Dedifferentiated amniotic fluid mesenchymal stem cell (primary cell): ENCODE measurements at regions not wholly inside any gene's neighbourhood (a gene's known extent, or its start where the extent isn't known, plus 50 kb on each side); places are given as distances from the start of the nearest gene placed in this dataset.

Source experiments
- DNase-seq: peaks from one replicate; pipeline ENCODE4 v3.0.0-alpha.2; 2016; ENCODE audit errors: extremely low spot score

DNA sequence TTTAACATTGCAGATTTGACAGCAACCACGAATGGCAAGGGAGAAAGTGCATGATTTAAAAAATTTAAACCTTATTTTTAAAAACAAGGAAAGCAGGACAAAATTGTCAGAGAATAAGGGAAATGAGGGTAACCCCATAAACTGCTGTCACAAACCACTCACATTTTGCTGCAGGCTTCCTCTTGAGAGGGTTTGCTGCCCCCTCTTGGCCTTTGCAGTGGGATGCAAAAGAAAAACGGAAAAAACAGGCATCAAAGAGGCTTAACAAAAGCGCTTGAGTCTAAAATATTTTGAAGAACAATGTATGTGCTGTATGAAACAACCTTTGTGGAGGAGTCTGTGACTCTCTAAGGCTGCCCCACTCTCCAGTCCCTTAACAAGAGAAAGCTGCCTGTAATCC lies 91.6 kb downstream of the TMX3 start:
- peak; percentile 80 for DNase-seq

DNA sequence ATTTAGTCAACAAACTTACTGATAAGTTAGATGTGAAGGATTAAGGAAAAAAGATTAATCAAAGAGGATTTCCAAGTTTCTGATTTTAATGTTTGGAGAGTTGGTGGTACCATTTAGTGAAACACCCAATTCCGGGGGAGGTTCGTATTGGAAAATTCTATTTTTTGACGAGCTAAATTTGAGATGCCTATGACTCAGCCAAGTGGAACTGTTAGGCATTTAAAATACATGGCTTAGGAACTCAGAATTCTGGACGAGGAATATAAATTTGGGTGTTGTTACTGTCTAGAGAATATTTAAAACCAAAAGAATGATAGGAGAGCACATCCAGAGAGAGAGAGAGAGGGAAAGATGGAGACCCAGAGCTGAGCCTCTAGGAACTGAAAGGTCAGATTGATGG lies 103.6 kb downstream of the TMX3 start:
- DNase-seq, result no peak

DNA sequence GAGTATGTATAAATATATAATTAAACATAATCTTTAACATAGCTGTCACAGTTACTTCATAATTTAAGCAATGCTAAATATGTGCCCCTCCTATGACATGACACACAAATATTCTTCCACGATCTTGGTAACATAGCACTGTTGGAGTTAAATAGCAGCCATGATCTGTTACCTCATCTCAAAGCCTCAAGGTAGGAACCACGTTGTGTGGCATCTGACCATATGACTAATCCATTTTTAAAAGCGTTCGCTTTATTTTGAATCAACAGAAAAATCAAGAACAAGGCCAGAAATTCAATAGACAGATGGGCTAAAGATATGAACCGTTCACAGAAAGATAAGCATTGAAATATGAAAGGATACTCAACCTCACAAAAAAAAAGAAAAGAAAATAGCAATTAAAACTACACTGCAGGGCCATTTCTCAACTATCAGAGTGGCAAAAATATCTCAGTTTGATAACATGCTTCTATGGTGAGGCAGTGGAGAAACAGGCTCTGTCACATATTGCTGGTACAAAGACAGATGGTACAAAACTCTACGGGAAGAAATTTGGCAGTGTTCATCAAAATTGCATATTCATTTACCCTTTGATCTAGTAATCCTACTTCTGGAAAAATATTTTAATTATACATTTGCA lies 105.9 kb downstream of the TMX3 start:
- no peak for DNase-seq

DNA sequence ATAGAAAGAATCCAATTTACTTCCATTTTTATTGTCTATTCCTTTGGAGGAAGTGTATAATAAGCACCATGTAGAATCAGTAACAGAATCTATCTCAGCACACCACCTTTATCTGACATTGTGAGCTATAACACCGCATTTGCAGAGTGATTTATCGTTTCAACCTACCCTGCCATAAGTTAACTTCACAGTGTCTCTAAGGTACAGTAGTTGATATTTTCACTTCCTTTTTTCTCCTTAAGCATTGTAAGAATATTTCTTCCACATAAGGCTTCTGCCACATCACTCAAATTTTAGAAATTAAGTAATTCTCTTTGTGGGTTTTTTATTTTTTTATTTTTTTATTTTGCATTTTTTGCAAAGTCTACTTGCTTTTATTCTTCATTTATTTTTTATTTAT lies 107.1 kb downstream of the TMX3 start:
- DNase-seq, result no peak

DNA sequence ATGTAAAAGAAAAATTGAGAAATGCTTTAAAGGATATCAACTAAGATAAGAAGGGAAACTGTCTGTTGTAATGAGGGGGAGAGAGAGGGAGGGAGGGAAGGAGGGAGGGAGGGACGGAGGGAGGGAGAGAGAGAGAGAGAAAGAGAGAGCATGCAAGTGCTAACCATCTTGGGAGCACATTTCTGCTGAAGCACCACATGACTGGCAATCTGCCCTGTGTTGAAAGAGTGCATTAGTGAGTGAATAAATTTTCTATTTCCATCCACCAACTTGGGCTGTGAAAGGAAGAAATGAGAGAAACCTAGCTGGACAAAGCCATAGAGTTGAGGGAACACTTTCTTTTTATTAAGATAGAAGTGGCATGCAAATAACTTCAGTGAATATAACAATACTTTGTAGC lies 110.7 kb downstream of the TMX3 start:
- DNase-seq, result no peak

DNA sequence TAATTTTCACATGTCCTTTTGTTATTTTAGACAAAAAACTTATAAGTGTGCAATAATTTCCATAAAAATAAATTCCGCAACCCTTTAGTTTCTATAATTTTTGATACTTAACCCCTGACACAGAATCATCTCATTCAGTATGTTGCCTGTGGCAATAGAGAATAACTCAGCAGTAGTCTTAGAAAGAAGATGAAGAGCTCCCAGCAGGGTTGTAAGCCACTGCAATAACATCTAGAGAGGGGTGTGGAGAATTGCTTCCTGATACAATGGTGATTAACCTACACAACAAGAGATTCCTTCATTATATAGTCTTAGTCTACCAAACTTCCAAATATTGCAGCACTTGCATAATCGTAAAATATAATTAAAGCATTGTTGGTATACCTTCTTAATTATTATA lies 118.9 kb downstream of the TMX3 start:
- no peak for DNase-seq

DNA sequence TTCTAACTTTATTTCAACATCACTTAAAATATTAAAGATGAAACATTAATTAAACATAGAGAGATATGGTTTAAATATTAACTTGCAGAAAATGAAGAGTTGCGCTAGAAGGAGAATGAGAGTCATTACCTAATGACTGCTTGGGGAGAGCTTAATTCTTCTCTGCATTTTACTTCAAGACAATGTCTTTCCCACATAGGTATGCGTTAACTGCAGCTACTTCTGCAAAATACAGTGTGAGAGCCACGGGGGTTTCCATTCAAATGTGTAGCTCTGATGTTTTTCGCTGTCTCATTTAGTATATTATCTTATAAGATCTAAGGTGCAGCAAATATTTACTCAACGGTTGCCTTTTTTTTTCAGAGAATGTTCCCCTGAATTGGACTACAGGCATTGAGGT lies 126.7 kb downstream of the TMX3 start:
- DNase-seq, result no peak

DNA sequence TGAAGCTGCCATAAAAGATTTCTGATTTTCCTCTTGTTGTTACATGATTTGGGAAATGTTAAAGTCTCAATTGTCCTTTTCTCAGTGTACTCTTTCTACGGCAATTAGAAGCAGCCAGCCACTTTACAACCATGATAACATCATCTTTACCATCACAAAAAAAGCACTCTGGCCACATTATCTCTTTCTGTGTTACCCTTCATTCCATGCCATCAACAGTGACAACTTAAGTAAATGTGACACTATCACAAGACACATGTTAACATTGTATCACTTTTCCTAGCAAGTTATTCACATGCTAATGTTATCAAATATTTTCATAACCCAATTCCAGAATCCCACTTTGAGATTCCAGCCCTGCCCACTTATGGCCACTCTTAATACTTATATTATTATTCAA lies 131.2 kb downstream of the TMX3 start:
- no peak for DNase-seq

DNA sequence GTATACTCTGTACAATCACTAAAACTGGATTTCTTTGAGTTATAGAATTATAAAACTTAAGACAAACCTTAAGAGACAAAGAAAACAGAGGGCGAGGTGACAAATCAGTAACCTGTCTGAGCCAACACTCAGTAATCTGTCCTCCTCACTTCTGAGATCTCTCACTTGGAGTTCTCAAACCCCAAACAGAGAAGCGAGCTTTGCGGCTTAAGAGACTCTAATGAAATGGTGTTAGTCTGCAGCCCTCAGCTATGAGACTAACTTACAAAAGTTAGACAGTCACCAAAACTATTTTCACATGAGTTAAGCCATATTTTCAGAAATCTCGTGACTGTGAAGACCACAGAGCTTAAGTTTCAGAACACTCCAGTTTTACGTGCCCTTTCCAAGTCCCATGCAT lies 140.6 kb downstream of the TMX3 start:
- no peak for DNase-seq

DNA sequence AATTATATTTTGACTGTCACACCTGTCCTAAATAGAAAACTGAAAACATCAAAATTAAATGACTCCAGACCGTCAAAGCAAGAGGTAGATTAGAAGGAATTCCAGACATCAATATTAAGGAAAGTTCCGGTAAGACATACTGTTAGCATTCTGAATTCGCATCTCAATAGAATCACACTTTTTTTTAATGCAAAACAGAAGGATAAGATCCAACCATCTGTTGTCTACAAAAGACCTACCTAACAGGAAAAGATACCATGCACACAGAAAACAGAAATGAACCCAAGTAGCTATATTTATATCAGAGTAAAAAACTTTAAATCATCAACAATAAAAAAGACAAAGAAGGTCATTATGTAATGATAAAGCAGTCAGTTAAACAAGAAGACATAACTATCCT lies 145.0 kb downstream of the TMX3 start:
- no peak for DNase-seq

DNA sequence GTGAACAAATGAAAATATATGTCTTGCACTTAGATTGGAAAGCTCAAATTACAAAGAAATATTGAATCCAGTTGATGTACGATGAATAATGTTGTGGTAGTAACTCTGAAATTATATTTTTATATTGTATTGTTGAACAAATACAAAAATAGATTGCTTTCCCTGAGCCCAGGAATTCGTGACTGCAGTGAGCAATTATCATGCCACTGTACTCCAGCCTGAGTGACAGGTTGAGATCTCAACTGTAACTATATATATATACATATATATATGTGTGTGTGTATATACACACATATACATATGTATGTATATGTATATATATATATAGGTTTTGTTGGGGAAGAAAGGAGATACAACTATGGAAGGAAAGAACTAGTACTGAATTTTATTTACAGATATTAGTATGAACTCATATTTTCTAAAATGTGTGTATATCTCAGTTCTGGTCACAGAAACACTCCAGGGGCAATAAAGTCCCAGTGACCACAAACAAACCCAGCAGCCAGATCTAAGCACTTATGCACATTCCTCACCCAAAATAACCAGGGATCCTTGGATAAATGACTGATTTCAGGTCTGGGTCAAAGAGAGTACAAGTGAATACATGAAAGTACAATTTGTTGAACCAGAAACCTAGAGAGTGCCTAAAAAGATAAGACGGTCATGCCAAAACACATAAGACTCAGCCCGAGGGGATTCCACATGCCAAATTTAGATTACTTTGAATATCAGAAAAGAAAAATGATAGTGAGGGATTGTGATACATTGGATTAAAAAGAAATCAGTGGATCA lies 146.3 kb downstream of the TMX3 start:
- DNase-seq, result no peak

DNA sequence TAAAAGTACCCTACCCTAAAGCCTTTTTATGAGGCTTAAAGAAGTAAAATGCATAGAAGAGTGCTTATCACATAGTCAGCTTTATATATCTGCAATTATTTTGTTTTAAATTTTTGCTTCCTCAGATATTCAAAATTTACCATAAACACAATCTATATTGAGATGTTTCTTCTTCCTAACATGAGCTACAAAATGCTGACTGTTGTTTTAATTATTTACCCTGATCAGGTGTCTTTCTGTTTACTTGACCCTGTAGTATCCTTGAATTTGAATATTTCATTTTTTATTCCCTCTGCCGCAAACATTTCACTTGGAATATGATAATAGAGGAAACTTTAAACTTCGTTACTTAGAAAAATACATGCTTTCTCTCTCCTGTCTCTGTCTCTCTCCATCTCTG lies 147.9 kb downstream of the TMX3 start:
- no peak for DNase-seq

DNA sequence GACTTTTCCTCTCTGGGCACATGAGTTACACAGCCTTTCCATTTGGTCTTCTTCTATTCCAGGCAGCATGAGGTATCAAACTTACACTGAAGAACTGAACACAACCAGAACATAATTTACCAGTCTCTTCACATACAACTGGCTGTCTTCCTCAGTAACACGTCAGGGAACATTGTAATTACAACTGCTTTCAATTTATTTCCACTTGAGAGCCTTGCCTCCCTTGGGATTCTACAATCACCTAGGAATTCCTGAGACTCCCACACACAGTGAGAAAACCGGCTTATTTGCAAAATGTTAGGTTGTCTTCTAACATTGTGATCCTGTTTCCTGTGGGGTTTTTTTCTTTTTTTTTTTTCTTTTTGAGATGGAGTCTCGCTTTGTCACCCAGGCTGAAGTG lies 149.9 kb downstream of the TMX3 start:
- no peak for DNase-seq

DNA sequence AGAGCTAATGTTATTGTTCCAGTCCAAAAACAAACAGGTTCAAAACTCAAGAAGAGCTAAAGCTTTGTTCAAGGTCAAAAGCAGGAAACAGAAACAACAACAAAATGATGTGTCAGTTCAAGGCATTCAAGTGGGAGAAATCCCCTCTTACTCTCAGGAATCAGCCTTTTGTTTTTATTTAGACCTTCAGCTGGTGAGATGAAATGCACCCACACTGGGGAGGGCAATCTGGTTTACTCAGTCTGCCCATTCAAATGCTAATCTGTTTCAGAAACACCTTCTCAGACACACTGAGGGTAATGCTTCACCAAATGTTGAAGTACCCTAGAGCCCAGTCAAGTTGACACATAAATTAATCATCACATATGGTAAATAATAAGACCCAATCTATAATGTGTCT lies 150.6 kb downstream of the TMX3 start:
- DNase-seq, result no peak

DNA sequence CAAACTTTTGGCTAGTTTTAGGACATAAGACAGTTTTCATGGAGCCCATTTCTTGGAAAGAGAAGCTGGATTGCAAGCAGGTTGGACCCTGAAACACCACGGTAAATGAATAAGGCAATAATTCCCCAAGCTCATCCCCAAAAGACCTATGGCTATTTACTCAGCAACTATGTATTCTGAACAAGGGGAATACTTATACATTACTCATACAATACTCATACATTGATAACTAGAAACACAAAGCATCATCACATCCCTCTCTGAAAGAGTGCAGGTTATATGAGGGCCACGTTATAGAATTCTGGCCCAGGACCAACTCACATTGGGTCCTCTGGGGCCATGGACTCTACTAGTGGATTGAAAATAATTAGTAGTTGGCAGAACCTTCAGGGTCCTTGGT lies 154.8 kb downstream of the TMX3 start:
- DNase-seq, result no peak

DNA sequence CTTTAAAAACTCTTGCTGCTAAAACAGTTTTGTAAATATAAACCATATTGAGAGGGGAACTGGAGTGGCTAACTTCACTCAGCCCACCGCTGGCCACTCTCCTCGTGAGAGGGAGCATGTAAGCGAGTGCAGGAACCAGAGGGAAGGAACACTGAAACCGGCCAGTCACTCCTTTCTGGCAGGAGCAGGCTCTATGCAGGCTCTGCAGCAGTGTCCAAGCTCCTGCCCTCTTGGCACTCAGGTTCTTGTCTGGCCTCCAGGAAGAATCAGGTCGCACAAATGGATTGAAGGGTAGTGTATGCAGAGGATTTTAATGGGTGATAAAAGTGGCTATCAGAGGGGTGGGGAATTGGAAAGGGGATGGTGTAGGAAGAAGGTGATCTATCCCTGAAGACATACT lies 157.7 kb downstream of the TMX3 start:
- no peak for DNase-seq

DNA sequence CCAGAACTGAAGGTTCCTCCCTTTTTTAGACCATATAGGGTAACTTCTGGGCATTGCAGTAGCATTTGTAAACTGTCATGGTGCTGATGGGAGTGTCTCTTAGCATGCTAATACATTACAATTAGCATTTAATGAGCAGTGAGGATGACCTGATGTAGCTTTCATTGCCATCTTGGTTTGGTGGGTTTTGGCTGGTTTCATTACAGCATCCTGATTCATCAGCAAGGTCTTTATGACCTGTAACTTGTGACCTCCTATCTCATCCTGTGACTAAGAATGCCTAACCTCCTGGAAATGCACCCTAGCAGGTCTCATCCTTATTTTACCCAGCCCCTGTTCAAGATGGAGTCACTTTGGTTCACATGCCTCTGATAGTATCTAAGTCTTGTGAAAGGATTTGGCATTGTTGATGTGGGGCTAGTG lies 159.0 kb downstream of the TMX3 start:
- no peak for DNase-seq

DNA sequence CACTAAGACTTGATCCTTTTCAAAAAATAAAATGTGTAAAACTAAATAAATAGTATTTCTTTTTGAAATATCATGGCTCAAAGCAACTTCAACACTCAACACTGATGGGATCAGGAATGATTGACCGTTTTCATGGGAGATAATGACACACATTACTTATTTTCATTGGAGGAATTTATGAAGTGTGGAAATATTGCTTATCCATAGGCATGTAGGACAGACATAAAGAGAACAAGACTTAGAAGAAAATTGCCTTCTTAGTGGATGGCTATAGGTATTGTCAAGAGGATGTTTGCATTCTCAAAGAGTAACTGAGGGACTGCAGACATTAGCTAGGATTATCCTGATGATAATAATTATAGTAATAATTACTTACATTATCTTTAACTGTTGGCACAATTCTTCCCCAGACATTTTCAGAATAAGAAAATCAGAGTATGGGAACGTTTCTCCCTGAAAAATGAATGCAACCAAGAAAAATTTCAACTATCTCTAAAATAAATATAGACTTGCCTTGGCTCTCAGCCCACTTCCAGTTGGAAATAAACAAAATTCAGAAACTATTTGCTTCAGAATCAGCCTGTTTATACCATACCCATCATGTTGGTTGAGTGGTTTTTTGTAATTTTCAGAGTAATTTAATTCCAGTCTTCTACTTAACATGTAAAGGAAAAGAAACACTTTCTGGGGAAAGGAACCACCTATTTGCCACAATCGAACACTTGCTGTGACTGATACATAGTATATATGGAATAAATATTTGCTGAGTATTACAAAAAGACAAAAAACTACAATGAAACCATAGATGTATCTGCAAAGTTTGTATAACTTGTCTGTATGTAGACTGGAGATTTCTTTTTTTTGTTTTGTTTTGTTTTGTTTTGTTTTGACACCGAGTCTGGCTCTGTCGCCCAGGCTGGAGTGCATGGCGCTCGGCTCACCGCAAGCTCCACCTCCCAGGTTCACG lies 165.7 kb downstream of the TMX3 start:
- peak; percentile 86 for DNase-seq

DNA sequence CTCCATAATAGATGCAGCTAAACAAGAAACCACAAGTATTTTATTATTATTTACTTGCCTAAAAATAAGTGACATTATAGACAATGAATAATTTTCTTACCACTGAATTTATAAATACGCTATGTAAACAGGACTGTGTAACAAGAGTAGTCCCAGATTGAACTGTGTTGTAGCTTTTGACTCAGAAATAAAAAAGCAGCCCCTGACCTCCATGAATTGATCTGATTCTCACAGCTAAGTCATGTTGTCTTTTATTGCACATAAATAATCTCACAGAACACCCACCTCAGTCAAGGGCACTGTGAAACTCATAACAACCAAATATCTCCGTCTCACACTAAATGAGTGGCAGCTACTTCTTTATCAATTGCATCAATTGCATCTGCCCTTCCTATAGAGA lies 171.6 kb downstream of the TMX3 start:
- no peak for DNase-seq

DNA sequence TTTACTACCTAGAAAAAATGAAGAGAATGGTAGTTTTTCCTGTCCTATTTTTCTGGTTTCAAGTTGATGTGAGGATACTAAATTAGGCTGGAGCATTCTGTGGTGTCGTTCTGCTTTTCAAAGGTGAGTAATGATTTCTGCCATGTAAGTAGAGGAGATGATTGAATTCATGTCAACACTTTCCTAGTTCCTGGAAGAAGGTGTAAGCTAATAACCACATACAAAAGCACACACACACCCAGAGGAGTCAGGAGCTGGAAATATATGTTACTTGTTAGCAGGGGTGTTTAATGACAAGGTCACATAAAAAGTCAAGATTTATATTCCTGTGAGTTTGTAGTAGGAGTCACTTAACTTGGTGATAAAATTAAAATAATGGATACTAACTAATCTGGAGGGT lies 172.1 kb downstream of the TMX3 start:
- no peak for DNase-seq

DNA sequence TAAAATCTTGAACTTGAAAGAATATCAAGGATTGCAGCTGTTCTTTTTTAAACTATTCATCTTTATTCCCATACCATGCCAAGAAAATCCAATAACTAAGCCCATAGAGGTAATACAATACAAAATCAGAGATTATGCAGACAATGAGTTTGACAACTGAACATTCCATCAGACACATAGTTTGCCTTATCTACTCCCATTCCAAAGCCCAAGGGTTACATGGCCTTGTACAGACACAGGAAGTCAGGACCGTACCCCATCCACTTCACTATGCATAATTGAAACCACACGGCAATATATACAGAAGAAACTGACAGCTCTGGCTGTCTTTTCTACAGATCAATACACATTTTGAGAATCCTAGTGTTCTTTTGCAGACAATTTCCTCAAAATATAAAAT lies 181.3 kb downstream of the TMX3 start:
- no peak for DNase-seq

DNA sequence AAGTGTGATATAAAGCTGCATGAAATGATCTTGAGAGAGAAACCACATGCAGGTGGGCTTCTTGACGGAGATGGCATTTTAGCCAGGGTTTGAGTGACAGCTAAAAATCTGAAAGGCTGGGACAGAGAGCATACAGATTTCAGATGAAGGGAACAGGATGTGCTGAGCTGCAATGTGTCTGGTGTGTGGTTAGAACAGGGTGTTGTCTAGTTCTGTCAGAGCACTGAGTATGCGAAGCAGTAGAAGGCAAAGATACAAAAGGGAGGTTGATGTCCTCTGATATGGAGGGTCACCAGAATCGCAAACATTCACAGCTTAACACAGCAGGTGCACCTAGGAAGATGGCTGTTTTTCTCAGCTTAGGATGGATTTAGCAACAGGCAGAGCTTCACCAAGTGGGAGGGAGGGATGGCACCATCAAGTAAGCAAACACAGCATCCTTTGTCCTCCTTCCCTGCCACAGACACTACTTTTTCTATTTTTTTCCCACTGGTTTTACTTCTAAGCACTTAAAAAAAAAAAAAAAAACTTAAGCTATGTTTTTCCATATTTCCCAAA lies 182.5 kb downstream of the TMX3 start:
- DNase-seq, result no peak
